LHCN-M2 (cell line): ENCODE measurements at regions not wholly inside any gene's neighbourhood (a gene's known extent, or its start where the extent isn't known, plus 50 kb on each side); places are given as distances from the start of the nearest gene placed in this dataset.

Experiments used
- DNase-seq: peaks from one replicate; pipeline ENCODE4 v3.0.0-alpha.2; 2012; ENCODE audit warnings: low read depth

DNA sequence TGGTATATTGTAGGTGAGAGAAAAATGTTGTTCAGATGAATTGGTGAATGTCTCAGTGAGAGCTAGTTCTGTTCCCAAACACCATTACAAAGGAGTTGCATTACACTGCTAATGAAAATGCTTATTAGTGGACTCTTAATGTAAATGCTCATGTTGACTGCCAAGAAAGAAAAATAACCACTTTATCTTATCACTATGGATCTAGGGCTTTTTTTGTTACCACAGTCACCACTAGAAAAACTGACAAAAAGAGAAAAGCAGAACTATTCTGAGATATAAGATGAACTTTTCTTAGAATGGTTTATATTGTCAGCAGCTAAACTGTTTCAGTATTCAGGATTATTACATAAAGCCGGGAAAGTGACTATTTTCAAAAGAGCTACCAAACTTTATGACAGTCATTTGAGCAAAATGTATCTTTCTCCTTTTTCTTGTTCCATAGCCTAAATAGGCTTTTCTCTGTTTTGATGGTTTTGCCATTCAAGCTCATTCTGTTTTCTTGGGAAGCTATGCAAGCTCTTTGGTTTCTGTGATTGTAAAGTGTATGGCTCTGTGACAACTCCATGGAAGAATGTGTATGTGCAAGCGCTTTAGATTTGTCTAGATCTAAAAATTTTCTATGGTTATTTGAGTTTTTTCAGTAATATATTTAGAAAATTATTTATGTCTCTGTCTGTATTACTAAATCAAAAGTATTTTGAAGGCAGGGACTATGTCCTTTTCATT is 64.2 kb upstream of the DPH5 start:
- no peak for DNase-seq

DNA sequence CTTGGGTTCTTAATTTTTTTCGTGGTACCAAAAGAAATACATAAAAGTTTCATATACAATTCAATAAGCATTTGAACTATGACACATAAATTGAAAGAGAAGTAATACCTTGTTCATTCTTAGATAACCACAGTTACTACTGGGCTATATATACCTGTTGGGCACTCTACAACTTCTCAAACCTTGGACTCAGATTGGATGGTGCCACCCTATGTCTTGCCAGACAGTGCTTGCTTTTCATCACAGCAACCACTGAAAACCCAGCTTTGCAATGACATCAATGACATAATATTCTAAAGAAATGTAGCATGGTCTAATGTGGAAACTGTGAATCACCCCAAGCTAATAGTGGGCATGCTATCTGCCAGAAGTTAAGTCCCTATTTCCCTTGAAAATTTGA is 62.8 kb upstream of the DPH5 start:
- DNase-seq: no peak

- no peak for DNase-seq
Measured at GRCh38 chr1:101086783-101087182, 61.2 kb upstream of the DPH5 start.

GRCh38 chr1:101081496-101082488 is 56.2 kb upstream of the DPH5 start:
- DNase-seq: no peak

- no peak for DNase-seq
Measured at GRCh38 chr1:101080859-101081258, 55.3 kb upstream of the DPH5 start.

GRCh38 chr1:101079341-101079740 is 53.8 kb upstream of the DPH5 start:
- DNase-seq: no peak

- DNase-seq: no peak
Measured at GRCh38 chr1:101077849-101078248, 52.3 kb upstream of the DPH5 start.

DNA sequence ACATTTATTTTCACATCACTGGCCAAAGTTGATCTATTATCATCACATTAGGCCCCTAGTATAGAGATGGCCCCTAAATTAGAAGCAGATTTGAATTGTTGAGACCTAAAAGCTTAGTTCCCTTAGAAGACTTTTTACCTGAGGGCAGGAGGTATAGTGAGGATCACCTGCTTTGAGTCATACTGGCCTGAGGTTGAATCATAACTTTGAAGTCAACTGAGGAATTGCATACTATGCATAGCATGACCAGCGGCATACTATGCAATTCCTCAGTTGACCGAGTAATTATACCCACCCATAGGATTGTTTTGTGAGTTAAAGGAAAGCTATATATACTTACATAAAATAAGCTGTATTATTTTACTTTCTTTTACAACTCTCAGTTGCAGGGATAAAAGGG is 50.3 kb upstream of the DPH5 start:
- DNase-seq: no peak
